ENCODE measurements at regions not wholly inside any gene's neighbourhood (a gene's known extent, or its start where the extent isn't known, plus 50 kb on each side); places are given as distances from the start of the nearest gene placed in this dataset.
"Not testable (repeated sequence)": the region's sequence is repeated elsewhere in the genome, so short reads cannot be mapped to it uniquely, and the experiment has no call there.

DNA sequence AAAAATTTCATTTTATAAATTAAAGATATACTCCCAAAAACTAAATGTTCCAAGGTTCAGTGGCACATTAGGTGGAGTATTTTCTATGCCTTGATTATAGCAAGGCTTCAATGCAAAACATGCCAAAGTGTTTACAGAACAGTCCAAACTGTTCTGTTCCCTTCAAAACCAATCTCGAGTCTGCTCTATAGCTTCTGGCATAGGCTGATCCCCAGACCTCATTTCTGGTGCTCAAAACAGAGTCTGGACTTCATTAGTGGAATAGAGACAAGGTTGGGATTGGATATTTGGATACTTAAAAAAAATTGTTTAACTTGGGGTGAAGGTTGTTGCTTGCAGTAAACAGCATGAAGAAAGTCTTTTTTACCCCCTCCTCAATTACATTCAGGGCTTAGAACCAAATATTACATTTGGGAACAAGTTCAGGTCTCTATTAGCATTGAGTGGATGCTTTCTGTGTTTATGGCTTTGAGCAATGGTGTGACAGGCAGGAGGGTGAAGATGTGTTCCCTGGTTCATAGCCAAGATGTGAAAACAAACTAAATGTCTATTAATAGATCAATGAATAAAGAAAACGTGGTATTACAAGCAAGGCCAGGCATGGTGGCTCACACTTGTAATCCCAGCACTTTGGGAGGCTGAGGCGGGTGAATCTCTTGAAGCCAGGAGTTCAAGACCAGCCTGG is 208.1 kb upstream of the RND3 start:
- no peak for DNase-seq

DNA sequence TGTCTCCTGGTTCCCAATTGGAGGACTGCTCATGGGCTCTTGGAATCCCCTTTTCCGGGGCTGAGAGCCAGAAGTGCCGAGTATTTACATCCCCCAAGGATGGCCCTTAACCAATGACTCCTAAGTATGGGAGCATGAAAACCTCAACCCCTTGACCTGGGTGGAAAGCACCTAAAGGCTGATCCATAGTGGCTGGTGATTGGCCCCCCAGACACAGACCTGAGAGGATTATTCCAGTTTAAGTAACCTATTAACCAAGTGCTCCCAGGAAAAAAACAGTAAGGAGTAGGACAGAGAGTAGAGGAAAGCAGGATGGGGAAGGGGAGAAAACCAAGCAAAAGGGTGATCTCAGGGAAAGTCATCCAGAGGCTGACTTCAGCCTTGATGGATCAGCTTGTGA is 206.1 kb upstream of the RND3 start:
- no peak for DNase-seq

DNA sequence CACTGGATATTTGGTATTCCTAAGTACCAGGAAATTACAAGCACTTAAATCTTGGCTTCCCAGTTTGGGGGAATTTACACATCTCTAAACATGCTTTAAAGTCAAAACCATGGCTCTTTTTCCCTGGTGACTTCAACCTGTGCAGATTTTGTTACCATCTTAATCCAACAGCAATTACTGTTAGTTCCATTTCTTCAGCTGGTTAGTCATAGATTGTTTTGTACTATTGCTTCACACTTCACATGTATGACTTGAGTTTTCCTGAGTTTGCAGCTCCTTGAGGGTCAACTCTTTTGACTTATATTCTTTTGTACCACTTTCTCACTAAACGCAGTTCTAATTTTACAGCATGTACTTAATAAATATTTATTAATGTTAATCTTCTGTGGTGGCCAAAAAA is 203.4 kb upstream of the RND3 start:
- DNase-seq = no peak

DNA sequence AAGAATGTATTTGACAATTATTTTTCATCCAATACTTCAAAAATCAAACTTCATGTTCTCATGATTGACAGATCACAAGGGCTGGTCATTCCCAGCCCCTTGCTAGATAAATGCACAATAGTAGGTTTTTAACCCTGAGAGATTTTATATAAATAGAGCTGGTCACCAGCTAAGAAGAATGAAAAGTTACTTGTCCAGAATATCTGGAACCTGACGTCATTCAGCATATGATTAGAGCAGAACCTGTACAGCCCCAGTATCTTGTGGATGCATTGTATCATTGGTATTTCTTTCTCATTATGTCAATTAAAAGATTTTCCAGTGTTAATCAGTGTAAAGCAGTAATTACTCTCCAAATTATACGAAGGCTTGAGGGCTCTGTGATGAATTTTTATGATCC is 202.8 kb upstream of the RND3 start:
- no peak for DNase-seq

DNA sequence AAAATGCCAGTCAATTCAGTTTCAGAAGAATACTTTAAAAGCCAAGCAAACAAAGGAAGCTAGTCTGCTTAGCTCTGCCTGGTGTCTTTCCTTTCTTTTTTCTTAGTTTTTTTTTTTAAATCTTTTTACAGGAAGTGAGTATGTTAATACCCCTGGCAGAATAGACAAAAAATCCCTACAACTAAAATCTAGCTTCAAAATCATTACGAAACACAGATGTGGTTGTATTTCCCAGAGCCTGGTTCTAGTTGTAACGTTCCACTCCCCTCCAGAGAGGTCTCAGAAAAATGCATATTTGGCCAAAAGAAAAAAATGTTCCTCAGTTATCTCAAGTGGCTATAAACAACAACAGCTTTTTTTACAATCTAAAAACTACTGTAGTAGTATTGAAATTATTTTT is 202.1 kb upstream of the RND3 start:
- no peak for DNase-seq

DNA sequence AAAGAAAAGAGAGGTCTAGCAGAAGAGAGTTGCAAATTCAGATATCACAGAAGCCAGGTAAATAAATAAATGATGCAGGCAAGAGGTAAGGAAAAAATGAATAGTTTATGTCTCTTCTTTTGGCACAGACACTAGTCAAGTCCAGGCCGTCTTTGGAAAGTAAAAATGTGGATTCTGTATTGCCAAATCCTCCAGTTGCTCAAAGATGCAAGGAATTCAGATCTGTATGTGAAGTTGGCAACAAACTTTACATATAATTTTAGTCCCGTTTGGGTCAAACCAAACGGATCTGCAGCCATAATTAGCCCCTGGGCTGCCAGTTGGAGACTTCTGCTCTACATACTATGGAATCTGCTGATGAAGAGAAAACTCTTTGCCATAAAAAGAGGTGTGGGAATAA is 200.5 kb upstream of the RND3 start:
- DNase-seq = no peak

DNA sequence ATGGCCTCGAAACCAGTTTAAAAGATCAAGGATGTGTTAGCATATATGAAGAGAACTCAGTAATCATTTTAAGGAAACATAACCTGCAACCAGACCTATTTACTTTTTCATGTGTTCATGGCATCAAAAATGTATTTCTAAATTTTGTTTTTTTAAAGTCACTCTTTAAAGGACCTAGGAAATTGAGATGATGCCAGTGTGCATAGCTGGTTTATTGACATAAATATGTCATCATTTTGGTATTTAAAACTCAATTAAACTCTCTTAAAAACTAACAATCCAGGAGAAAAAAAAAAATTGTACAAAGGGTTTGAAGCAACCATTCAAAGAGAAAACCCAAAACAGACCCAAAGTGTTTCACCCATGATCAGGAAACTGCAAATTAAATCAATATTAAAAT is 198.9 kb upstream of the RND3 start:
- DNase-seq = no peak

DNA sequence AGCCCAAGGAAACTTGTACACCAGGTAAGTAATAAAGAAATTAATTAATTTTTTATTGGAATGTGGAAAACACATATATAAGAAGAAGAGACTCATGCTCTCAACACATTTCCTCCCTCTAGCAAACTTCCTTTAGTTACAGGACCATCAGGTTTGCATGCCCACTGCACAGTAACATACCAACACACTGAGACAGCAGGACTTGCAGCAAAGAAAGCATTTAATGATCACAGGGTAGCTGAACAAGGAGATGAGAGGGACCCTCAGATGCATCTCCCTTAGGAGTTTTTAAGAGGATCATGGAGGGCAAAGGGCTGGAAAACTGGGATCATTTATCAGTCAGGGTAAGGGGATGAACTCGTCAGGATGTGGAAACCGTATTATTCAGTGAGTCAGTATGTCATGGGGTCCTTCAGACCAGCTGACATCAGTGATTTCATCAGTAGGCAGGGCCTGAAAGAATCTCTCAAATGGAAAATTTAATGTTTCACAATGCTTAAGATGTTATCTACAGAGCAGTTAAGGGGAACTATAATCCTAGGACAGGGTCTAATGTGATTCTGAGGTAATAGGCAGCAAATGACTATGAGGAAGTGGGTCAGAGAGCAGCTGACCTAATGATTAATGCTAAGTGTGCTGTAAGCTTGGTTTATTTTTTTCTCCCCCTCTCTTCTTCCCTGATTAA is 193.8 kb upstream of the RND3 start:
- DNase-seq = no peak

DNA sequence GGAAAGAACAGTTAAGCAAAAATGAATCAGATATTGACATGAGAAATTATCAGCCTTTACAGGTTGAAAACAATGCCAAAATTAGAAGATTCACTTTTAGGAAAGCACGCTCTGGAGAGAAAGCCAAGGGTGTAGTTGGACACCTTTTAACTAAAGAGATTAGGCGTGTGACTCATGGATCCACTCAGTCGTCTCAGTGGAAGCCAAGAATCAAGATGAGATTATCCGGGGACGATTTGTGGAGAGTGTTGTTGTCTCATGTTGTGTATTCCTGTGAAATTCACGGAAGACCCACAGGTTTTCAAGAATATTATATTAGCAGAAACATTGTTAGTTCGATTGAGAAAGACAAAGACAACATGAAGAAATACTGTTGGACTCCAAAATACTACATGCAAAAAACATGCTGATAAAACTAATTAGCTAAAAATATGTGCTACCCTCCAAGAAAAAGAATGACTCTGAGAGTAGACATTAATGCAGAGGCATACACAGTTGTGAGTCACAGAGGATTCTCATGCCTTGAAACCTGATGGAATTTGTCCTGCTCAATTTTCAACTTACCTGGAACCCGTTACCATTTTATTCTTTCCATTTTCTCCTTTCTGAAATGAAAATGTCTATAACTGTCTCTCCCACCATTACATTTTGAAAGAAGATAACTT is 192.1 kb upstream of the RND3 start:
- DNase-seq = no peak

DNA sequence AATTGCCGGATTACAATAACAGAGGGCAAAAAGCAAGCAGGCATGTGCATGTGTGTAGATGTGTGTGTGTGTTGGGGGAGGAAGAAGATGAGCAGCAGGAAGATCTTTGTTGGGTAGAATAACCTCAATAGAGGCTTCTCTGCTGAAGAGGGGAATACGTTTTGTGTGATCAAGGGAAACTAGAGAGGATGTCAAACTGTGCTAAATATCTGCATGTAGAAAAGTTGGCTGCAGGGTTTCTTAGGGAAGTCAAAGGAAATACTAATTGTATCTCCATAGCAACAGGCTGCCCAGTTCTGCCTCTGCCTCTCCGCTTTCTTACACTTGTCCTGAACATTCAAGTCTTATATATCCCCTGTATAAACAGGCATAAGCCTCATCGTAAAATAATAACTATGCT is 190.1 kb upstream of the RND3 start:
- no peak for DNase-seq

DNA sequence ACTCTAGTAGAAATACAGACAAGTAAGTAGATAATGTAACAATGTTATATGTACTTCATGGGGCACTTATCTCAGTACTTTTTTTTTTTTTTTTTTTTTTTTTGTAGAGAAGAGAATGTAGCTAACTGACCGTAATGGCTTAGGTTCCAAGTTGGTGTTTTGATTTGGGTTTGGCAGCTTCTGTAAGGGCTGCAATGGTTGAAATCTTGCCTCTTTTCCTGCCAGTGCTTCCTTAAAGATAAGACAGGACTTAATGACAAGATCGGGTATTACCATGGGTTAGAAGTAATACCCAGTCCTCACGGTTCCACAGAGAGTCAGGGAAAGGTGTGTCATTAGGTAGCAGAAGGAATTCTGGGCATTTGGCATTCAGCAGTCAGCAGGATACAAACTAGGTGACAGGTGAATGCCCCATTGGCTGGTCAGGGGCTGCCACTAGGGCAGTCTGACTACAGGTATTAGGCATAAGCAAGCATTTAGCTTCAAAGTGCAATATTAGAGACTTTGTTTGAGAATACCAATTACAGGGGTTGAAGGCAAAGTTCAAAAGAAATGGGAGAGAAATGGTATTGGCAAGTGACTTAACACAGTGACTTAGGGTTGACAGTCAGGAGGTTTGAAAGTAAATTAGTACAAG is 189.4 kb upstream of the RND3 start:
- DNase-seq = no peak

DNA sequence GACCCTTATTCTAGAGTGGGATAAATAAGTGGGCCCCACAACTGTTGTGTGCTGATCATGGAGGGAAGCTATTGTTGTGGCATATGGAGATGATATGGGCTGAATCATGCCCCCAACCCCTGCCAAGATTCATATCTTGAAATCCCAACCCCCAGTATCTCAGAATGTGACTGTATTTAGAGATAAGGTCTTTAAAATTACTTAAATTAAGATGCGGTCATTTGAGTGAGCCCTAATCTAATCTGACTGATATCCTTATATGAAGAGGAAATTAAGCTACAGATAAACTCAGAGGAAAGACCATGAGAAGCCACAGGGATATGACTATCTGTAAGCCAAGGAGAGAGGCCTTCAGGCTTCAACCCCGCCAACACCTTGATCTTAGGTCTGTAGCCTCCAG is 188.3 kb upstream of the RND3 start:
- no peak for DNase-seq

DNA sequence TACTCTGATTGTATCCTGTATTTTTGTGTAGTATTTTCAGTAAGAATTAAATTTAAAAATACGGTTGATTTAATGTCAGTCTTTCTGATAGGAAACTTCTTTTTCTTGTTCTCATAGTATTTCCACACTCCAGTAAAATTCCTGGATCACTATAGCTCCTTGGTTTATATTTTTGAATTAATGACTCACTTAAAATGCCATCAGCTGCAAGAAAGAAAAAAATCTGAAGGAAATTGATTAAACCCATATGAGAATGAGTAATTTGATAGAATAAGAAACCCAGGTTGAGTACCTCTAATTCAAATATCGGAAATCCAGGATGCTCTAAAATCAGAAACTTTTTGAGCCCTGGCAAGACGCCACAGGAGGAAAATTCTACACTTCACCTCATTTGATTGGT is 186.8 kb upstream of the RND3 start:
- DNase-seq = no peak

DNA sequence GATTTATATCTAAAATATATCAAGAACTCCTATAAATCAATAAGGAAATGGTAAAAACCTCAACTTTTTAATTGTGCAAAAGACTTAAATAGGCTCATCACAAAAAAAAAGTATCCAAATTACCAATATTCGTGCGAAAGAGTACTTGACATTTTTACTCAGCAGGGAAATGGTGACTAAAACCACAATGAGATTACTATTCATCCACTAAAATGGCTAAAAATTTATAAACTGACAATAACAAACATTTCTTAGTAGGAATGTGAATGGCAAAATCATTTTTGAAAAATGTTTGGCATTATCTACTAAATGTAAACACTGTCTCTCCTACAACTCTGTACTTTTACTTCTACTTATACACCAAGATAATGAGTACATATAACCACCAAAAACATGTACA is 184.8 kb upstream of the RND3 start:
- DNase-seq = no peak

DNA sequence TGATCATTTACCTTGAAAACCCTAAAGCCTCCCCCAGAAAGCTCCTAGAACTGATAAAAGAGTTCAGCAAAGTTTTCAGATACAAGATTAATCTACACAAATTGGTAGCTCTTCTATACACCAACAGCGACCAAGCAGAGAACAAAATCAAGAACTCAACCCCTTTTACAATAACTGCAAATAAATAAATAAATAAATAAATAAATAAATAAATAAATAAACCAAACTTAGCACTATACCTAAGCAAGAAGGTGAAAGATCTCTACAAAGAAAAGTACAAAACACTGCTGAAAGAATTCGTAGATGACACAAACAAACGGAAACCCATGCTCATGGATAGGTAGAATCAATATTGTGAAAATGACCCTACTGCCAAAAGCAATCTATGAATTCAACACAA is 182.0 kb upstream of the RND3 start:
- no peak for DNase-seq

DNA sequence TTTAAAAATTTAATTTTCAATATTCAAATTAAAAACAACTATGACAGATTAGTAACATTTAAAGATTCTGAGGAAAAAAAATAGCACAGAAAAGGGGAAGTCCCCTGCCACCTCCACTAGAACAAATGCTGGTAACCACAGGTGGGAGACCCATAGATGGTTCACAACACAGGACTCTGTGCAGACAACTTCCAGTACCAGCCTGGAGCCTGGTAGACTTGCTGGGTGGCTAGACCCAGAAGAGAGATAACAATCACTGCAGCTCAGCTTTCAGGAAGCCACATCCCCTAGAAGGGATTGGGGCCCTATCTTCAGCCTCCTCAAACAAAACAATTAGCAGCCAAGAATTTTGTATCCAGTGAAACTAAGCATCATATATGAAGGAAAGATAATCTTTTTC is 179.6 kb upstream of the RND3 start:
- DNase-seq = not testable (repeated sequence)

DNA sequence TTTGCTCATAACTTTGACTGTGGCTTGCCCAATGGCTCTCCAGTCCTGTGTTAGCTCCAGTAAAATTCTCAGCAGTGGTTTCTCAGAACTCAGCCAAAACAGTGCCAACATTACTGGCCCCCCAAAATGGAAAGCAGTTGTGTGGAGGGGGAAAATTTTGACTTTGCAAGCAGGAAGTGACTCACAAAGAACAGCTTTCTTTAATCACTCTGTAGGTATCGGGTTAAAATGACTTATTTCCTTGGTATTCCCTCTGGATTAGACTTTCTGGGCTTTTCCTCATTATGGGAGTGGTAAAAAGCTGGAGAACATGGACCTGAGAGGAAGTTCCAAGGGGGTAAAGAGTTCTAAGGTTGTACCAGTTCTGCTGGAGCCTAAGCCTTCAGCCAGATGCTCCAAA is 175.7 kb upstream of the RND3 start:
- DNase-seq = no peak

DNA sequence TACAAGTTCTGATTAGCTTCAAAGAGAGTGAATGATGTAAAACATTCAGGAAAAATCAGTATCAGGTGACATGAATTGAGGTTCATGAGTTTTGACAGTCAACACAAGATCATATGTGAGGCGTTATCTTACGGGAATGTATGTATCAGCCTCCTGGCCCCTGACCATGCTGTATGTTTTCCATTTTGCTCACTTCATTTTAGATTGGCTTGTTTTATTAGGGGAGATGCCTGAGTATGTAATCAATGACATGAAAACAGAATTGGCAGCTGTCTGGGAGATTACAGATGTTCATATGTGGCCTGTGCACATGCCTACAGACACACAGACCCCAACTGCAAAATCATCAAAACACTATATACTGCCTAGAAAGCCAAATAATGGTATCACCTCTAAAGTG is 168.5 kb upstream of the RND3 start:
- DNase-seq = no peak

DNA sequence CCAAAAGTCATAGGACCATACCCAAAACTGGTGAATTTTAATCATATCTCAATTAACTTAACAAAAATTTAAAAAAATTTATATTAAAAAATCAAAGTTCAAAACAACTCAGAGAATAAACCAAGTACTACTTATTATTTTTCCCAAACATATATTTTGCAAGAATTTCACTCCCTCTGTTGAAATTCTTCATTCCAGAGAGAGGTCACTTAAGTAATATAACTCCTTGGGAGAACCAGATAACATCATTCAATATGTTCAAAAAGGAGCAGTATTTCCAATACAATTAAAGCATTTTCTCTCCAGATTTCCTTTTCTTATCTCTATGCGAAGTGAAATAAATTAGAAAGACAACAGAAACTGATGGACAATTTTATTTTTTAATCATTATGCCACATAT is 165.9 kb upstream of the RND3 start:
- no peak for DNase-seq

DNA sequence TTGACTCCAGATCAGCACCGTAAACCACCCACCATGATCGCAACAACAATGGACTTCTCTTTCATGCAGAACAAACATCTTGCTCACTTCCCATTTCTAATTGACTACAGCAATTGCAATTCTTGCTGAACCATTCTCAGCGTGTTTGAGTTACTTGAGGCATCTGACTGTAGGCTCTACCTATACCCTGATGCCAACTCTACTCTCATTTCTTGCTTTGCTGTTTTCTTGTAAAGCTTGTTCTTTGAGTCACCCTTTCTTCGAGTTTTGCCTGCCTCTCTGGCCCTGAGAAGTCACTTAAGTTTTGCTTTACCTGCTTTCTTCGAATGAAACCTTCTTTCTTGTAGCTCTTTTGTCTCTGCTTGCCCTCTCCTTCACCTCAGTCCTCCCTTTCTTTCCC is 160.5 kb upstream of the RND3 start:
- no peak for DNase-seq

DNA sequence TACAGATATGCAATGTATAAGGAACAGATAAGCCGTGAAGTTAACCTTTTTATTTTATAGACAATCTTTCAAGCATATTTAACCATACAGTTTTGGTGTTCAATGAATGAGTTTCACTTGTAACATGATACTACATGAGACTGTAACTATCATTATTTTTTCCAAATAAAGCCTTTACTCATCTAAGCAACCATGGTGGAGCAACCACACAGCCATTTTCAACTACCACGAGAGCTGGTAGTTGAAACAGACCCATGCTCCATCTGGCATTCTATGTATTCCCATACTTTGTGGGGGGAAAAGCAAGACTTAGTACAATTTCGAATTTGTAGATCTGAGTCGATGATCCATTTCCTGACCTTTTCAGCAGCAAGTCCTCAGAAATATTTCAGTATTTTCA is 159.3 kb upstream of the RND3 start:
- no peak for DNase-seq

DNA sequence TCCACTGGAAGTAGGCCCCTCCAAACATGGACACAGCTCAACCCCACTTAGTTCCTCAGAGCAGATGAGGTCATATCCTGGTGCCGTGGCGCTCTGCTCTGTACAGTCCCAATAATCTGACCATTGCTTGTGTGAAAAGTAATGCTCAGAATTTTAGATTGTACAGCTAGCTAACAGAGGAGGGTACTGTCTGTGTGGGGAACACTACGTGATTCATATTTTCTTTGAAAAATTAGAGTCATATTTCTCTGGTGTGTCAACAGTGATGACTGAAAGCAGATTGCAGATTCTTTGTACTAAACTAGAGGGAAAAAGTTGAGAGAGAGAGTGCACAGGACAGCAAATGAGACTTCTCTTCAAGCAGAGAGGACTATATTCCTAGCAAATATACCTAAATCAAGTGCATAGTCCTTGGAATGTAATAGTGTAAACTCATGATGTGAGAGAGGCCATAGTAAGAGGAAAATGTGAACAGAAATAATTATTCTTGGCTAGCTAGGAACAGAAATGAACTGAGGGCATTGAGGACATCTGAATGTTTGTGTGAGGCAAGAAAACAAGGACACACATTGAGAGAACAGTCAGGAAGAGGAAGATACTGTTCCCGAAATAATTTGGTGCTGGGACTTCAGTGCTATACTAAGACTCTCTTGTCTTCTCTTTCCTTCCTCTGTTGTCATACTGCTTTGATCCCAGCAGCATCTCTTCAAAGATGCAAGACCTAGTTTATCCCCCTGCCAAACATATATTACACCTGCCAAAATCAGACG is 157.0 kb upstream of the RND3 start:
- DNase-seq = no peak

DNA sequence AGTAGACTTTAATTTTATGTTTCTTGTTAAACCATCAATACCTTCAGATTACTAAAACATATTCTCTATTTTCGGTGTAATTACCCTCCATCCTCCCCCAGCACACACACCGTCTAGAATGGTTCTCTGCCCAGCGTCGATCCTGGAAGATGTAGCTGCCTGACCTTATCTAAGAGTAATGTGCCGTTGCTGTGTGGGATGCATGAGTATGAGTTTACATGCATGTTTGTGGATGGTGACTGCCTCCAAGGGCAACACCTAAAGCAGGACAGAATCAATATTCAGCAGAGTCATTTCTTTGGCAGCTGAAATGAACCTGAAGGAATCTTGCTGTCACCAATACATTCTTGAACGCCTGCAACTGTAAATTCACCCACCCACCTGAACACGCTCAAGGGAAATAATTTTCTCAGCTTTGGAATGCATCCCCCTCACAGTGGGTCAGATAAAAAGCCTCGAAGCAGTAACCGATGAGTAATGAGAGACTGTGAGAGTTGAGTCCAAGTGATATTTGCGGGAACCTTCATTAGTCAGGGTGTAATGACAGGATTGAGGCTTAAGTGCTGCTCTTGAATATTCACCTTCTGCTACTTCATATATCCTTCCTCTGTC is 155.8 kb upstream of the RND3 start:
- no peak for DNase-seq
